GM18511 (cell line): ENCODE measurements at regions not wholly inside any gene's neighbourhood (a gene's known extent, or its start where the extent isn't known, plus 50 kb on each side); places are given as distances from the start of the nearest gene placed in this dataset.

Experiments
- ATAC-seq: cut with Tn5 transposase; IDR thresholded peaks from one replicate; pipeline ENCODE4 v1.9.1; 2021; ENCODE audit warnings: mild to moderate bottlenecking, moderate library complexity; ENCODE audit not compliant: unreplicated experiment

DNA sequence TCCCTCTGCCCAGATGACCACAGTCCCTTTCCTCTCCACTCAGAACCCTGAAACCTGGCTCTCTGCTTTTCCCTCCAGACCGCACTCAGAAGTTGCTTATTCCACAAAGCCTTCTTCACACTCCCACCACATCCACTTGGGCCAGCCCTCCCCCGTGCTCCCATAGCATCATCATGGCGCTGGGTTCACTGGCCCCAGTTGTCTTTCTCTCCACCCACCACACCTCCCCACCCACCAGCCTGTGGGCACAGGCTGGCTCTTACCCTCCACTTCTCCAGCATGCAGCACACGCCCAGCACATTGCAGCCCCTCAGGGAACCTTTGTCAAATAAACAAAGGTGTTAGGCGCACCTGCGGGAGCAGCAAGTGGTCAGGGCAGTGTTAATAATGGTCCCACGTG lies 130.0 kb downstream of the KATNIP start:
- no peak for ATAC-seq

GRCh38 chr16:27681681-27682080 lies 131.7 kb downstream of the KATNIP start:
- no peak for ATAC-seq

DNA sequence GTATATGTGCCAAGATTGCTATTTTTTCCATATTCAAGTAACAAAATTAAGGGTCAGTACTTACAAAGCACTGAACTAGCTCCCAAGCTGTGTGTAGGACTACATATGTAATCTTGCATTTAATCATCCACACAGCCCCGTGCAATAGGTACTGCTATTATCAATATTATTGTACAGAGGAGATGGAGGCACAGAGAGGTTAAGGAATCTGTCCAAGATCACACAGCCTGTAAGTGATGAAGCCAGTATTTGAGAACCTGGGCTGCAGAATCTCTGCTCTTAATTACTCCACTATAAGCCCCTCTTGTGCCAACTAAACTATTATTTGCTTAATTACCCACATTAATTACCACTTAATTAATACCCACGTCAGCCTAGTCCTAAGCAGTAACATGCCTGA lies 134.1 kb downstream of the KATNIP start:
- ATAC-seq = no peak

GRCh38 chr16:27685807-27686206 lies 135.9 kb downstream of the KATNIP start:
- ATAC-seq = no peak

GRCh38 chr16:27686926-27687325 lies 137.0 kb downstream of the KATNIP start:
- no peak for ATAC-seq

DNA sequence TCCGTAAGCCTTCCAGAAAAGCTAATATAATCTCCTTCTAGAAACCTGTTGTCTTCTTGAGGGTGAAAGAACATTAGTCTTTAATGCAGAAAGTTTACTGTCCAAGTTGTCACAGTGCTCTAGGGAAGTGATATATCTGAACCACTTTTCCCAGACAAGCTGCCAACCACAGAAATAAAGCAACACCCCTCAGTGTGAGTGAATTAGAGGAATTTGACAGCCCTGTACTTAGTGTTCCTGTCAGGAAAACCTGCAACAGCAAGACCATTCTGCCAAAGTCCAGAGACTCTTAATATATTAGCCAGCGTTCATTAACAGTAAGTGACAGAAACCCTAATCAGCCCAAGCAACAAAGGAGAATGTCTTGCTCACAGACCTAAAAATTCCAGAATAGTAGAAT lies 137.7 kb downstream of the KATNIP start:
- ATAC-seq = no peak

DNA sequence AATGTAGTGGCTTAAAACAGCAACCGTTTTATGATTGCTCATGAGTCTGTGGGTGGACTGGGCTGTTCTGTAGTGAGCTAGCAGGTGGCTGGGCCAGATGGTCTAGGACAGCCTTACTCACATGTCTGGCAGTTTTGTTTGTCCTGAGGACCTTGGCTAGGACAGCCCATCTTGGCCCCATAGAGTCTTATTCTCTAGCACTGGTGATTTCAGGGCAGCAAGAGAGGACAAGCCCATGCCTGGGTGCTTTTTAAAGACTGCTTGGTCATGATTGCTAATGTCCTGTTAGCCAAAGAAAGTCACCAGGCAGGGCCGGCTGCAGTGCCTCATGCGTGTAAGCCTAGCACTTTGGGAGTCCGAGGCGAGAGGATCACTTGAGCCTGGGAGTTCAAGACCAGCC lies 139.8 kb downstream of the KATNIP start:
- ATAC-seq = no peak

DNA sequence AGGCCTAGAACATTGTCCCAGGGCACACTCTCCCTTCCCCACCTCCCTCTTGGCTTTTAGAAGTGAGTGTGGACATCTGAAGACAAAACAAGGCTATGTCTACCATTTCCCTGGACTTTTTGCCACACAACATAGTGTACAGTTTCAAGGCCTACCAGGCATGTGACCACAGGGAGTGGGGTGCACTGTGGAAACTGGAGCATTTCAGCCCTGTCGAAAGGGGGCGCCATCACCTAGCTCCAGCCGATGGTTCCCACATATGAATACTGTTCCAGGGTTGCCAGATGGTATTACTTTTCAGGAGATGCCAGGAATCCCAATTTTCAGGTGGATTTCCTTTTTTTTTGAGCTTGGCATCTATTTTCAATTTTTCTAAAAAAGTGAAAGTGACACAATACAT lies 140.7 kb downstream of the KATNIP start:
- no peak for ATAC-seq

- ATAC-seq = no peak
Observed at GRCh38 chr16:27691721-27692120, 141.8 kb downstream of the KATNIP start.

DNA sequence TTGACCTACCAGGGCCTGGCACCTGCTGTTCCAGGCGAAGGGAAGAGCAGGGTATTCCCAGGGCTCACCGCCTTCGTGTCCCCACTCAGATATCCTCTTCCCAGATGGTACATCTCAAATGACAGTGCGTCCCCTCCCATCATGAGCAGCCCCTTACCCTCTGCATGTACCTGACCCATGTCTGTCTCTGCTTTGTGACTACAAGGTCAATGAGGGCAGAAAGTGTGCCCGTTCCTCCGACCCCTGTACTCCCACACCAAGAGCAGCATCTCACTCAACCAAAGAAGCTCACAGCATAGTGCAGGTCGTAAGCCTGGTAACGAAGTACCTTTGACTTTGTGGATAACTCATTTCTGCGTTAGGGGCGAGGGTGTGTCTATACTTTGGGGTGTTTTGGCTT lies 142.6 kb downstream of the KATNIP start:
- ATAC-seq = no peak

GRCh38 chr16:27695161-27695560 lies 145.2 kb downstream of the KATNIP start:
- no peak for ATAC-seq

GRCh38 chr16:27698266-27698665 lies 148.3 kb downstream of the KATNIP start:
- no peak for ATAC-seq

GRCh38 chr16:27698746-27699145 lies 148.8 kb downstream of the KATNIP start:
- ATAC-seq = no peak

GRCh38 chr16:27699540-27699939 lies 149.6 kb downstream of the KATNIP start:
- no peak for ATAC-seq

DNA sequence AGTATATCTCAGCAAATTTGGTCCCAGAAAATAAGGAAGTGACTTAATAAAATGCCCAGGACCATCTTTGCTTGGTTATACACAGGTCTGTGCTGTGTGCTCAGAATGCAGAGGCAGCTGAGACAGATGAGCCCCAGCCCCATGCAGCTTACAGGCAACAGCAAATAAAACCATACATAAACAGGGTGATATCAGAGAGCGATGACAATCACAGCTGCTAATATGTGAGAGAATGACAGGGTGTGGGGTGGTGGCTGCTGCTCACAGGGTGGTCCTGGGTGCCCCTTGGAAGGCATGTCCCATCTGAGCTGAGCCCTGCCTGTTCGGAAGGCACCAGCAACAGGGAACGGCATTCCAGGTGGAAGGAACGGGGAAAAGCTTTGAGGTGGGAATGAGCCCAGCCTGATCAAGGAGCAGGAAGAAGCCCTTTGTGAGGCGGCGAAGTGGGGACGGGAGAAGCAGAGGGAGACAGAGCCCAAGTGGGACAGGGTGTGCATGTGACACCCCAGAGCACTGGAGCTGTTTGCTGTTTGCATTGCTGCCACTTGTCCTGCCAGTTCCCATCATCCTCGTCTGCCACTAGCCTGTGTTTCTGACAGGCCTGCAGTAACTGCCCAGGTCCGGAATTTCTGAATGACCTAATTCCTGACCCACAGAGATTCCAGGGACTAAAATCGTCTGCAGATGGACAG lies 150.5 kb downstream of the KATNIP start:
- ATAC-seq = no peak

GRCh38 chr16:27701381-27701780 lies 151.4 kb downstream of the KATNIP start:
- ATAC-seq = no peak

DNA sequence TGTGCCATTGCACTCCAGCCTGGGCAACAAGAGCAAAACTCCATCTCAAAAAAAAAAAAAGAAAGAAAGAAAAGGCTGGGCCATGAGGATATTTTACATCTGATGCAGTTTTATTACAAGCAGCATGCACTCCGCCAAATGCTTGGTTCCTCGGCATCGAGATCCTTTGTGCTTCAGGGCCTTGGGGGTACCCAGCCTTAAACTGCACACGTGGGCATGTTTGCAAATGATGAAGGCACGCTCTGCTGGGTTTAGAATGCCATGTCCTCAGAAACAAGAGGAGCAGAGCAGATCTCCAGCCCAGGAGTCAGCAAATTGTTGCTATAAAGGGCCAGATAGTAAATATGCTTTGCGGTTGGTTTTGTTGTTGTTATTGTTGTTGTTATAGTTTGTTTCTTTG lies 153.2 kb downstream of the KATNIP start:
- no peak for ATAC-seq

GRCh38 chr16:27703545-27703944 lies 153.6 kb downstream of the KATNIP start:
- ATAC-seq = no peak

- no peak for ATAC-seq
Observed at GRCh38 chr16:27704252-27704651, 154.3 kb downstream of the KATNIP start.

GRCh38 chr16:27706156-27706865 lies 156.4 kb downstream of the KATNIP start:
- no peak for ATAC-seq

- no peak for ATAC-seq
Observed at GRCh38 chr16:27706866-27707685, 157.1 kb downstream of the KATNIP start.

- no peak for ATAC-seq
Observed at GRCh38 chr16:27708651-27709050, 158.7 kb downstream of the KATNIP start.
